Mesendoderm (in vitro differentiated cells): ENCODE measurements at regions not wholly inside any gene's neighbourhood (a gene's known extent, or its start where the extent isn't known, plus 50 kb on each side); places are given as distances from the start of the nearest gene placed in this dataset.
"Not testable (repeated sequence)": the region's sequence is repeated elsewhere in the genome, so short reads cannot be mapped to it uniquely, and the experiment has no call there.

Source experiments
- DNase-seq: peaks from one replicate; pipeline ENCODE4 v3.0.0; 2013
- H2AK5ac ChIP-seq: 2 replicates; pipeline ENCODE4 v1.6.1; 2013; ENCODE audit warnings: low read length, inconsistent platforms
- H2BK120ac ChIP-seq: 2 replicates; pipeline ENCODE4 v1.6.1; 2013; ENCODE audit warnings: low read depth, mild to moderate bottlenecking, low read length, moderate library complexity, mixed read lengths
- H2BK15ac ChIP-seq: replicated peaks from 2 replicates; pipeline ENCODE4 v1.6.1; 2013; ENCODE audit warnings: low read depth, mild to moderate bottlenecking, moderate library complexity
- H2BK5ac ChIP-seq: 2 replicates; pipeline ENCODE4 v1.6.1; 2013; ENCODE audit warnings: low read length, inconsistent platforms
- H3K18ac ChIP-seq: 2 replicates; pipeline ENCODE4 v1.6.1; 2013; ENCODE audit warnings: mild to moderate bottlenecking, low read length, mixed read lengths
- H3K23ac ChIP-seq: one replicate; pipeline ENCODE4 v1.6.1; 2013; ENCODE audit warnings: low read length
- H3K27ac ChIP-seq: 2 replicates; pipeline ENCODE4 v1.5.1; 2013; ENCODE audit warnings: low read depth, mild to moderate bottlenecking, inconsistent platforms, low read length, moderate library complexity
- H3K27me3 ChIP-seq: 2 replicates; pipeline ENCODE4 v1.6.1; 2013; ENCODE audit warnings: low read length, control low read depth, mild to moderate bottlenecking, inconsistent platforms; ENCODE audit not compliant: insufficient read depth, poor library complexity
- H3K36me3 ChIP-seq: 2 replicates; pipeline ENCODE4 v1.6.1; 2013; ENCODE audit warnings: low read length, inconsistent platforms; ENCODE audit not compliant: control insufficient read depth, insufficient read depth
- H3K4ac ChIP-seq: one replicate; pipeline ENCODE4 v1.6.1; 2013; ENCODE audit warnings: low read depth, mild to moderate bottlenecking, low read length, moderate library complexity
- H3K4me1 ChIP-seq: 2 replicates; pipeline ENCODE4 v1.6.1; 2013; ENCODE audit warnings: low read depth, low read length, inconsistent platforms; ENCODE audit not compliant: control insufficient read depth
- H3K4me2 ChIP-seq: 2 replicates; pipeline ENCODE4 v1.6.1; 2013; ENCODE audit warnings: low read length
- H3K4me3 ChIP-seq: 2 replicates; pipeline ENCODE4 v1.5.1; 2013; ENCODE audit warnings: mild to moderate bottlenecking, low read length
- H3K56ac ChIP-seq: one replicate; pipeline ENCODE4 v1.6.1; 2013; ENCODE audit warnings: low read length
- H3K79me1 ChIP-seq: 2 replicates; pipeline ENCODE4 v1.6.1; 2013; ENCODE audit warnings: low read length, inconsistent platforms
- H3K79me2 ChIP-seq: 2 replicates; pipeline ENCODE4 v1.6.1; 2013; ENCODE audit warnings: mild to moderate bottlenecking, low read length; ENCODE audit not compliant: control insufficient read depth, insufficient read depth
- H3K9ac ChIP-seq: 2 replicates; pipeline ENCODE4 v1.6.1; 2013; ENCODE audit warnings: low read length, inconsistent platforms
- H4K5ac ChIP-seq: one replicate; pipeline ENCODE4 v1.6.1; 2013; ENCODE audit warnings: low read length
- H4K8ac ChIP-seq: one replicate; pipeline ENCODE4 v1.6.1; 2013; ENCODE audit warnings: low read depth, mild to moderate bottlenecking, control low read depth, low read length, moderate library complexity
- WGBS: extraction: QIAGEN DNeasy Blood & Tissue Kit; methylation state at CpG from one replicate; pipeline ENCODE4 v1.1.7; 2013; ENCODE audit warnings: low lambda C conversion rate, missing lambda C conversion rate; ENCODE audit not compliant: insufficient coverage; ENCODE audit errors: extremely low coverage; 5-methylcytosine and 5-hydroxymethylcytosine counted together

GRCh38 chr3:106348139-106348690 is 479.4 kb upstream of the CBLB start:
- Histone ChIP-seq H3K79me2 (no peaks in the 10 kb centered on the region), H3K18ac (no peak overlapping the region), H3K36me3 (no peaks in the 10 kb centered on the region), H3K4me3 (no peak overlapping the region), H4K8ac (no peak overlapping the region), H3K27me3 (no peaks in the 10 kb centered on the region), H3K56ac (no peak overlapping the region), H3K79me1 (no peaks in the 10 kb centered on the region), H3K4me2 (no peak overlapping the region), H3K27ac (no peak overlapping the region), H3K9ac (no peak overlapping the region), H2BK5ac (no peak overlapping the region), H2AK5ac (no peak overlapping the region), H4K5ac (no peak overlapping the region), H2BK15ac (no peak overlapping the region), H3K4ac (no peak overlapping the region), H3K23ac (no peak overlapping the region), H2BK120ac (no peak overlapping the region), H3K4me1 (peaks cover 5% of the 10 kb centered on the region)
- WGBS: no CpG with 5 or more reads among the region's 3 CpGs
- DNase-seq: no peak

- no peak overlapping the region for H3K56ac ChIP-seq
- H3K79me2 ChIP-seq: no peaks in the 10 kb centered on the region
- no peak overlapping the region for H3K27ac ChIP-seq
- no peaks in the 10 kb centered on the region for H3K27me3 ChIP-seq
- H3K79me1 ChIP-seq: no peaks in the 10 kb centered on the region
- H2BK15ac ChIP-seq: no peak overlapping the region
- no peak overlapping the region for H3K4me2 ChIP-seq
- H2AK5ac ChIP-seq: no peak overlapping the region
- H3K4me3 ChIP-seq: no peak overlapping the region
- no peak overlapping the region for H3K23ac ChIP-seq
- H3K9ac ChIP-seq: no peak overlapping the region
- H4K8ac ChIP-seq: no peak overlapping the region
- H2BK5ac ChIP-seq: no peak overlapping the region
- H3K4ac ChIP-seq: peak overlapping the region; percentile 79
- H3K4me1 ChIP-seq: peaks cover 5% of the 10 kb centered on the region
- H4K5ac ChIP-seq: no peak overlapping the region
- whole genome bisulfite sequencing: no CpG with 5 or more reads among the region's 2 CpGs
- H3K18ac ChIP-seq: no peak overlapping the region
- H2BK120ac ChIP-seq: no peak overlapping the region
- H3K36me3 ChIP-seq: no peaks in the 10 kb centered on the region
- peak; percentile 29 for DNase-seq
Measured at GRCh38 chr3:106349191-106349881, 480.5 kb upstream of the CBLB start.

- WGBS: no CpG with 5 or more reads among the region's 3 CpGs
- Histone ChIP-seq H3K9ac (no peak overlapping the region), H2BK5ac (no peak overlapping the region), H2BK15ac (no peak overlapping the region), H4K8ac (no peak overlapping the region), H3K4ac (no peak overlapping the region), H3K4me2 (no peak overlapping the region), H3K27ac (no peak overlapping the region), H3K79me1 (no peaks in the 10 kb centered on the region), H3K56ac (no peak overlapping the region), H3K36me3 (no peaks in the 10 kb centered on the region), H3K4me1 (no peaks in the 10 kb centered on the region), H3K18ac (no peak overlapping the region), H3K4me3 (no peak overlapping the region), H4K5ac (no peak overlapping the region), H2AK5ac (no peak overlapping the region), H3K79me2 (no peaks in the 10 kb centered on the region), H2BK120ac (no peak overlapping the region), H3K27me3 (no peaks in the 10 kb centered on the region), H3K23ac (no peak overlapping the region)
- no peak for DNase-seq
Measured at GRCh38 chr3:106355873-106356272, 487.1 kb upstream of the CBLB start.

- no peaks in the 10 kb centered on the region for H3K27me3 ChIP-seq
- no peak for DNase-seq
- no peak overlapping the region for H3K23ac ChIP-seq
- H3K36me3 ChIP-seq: no peaks in the 10 kb centered on the region
- H3K4me3 ChIP-seq: no peak overlapping the region
- H3K9ac ChIP-seq: no peak overlapping the region
- H3K27ac ChIP-seq: no peak overlapping the region
- H3K4me2 ChIP-seq: no peak overlapping the region
- no peaks in the 10 kb centered on the region for H3K79me2 ChIP-seq
- H4K8ac ChIP-seq: no peak overlapping the region
- no peak overlapping the region for H2BK5ac ChIP-seq
- H2BK120ac ChIP-seq: no peak overlapping the region
- no peak overlapping the region for H2BK15ac ChIP-seq
- H3K4ac ChIP-seq: no peak overlapping the region
- no peak overlapping the region for H4K5ac ChIP-seq
- no peak overlapping the region for H3K56ac ChIP-seq
- no CpG with 5 or more reads among the region's 3 CpGs for WGBS
- no peak overlapping the region for H3K18ac ChIP-seq
- no peak overlapping the region for H2AK5ac ChIP-seq
- H3K4me1 ChIP-seq: no peaks in the 10 kb centered on the region
- no peaks in the 10 kb centered on the region for H3K79me1 ChIP-seq
Measured at GRCh38 chr3:106359692-106360091, 490.9 kb upstream of the CBLB start.

GRCh38 chr3:106360901-106361300 is 492.1 kb upstream of the CBLB start:
- H3K4me2 ChIP-seq, H2BK5ac ChIP-seq, H3K18ac ChIP-seq, H3K79me2 ChIP-seq, H3K4me3 ChIP-seq, H3K27ac ChIP-seq, H3K4me1 ChIP-seq, H3K36me3 ChIP-seq, H4K5ac ChIP-seq, H3K79me1 ChIP-seq, DNase-seq, H3K4ac ChIP-seq, H2AK5ac ChIP-seq, H2BK120ac ChIP-seq, H3K9ac ChIP-seq, H2BK15ac ChIP-seq, H3K56ac ChIP-seq, H3K27me3 ChIP-seq, H4K8ac ChIP-seq, H3K23ac ChIP-seq: not testable (repeated sequence)
- no CpG with 5 or more reads among the region's 1 CpG for WGBS

- no peak overlapping the region for H3K56ac ChIP-seq
- H3K4me2 ChIP-seq: no peak overlapping the region
- H3K4me1 ChIP-seq: no peaks in the 10 kb centered on the region
- no peak overlapping the region for H2BK120ac ChIP-seq
- no peak overlapping the region for H3K23ac ChIP-seq
- no peak overlapping the region for H2AK5ac ChIP-seq
- DNase-seq: no peak
- no CpG with 5 or more reads among the region's 1 CpG for WGBS
- no peaks in the 10 kb centered on the region for H3K79me2 ChIP-seq
- H3K18ac ChIP-seq: no peak overlapping the region
- H4K8ac ChIP-seq: no peak overlapping the region
- H2BK5ac ChIP-seq: no peak overlapping the region
- H3K4ac ChIP-seq: peak overlapping the region; percentile 36
- H3K9ac ChIP-seq: no peak overlapping the region
- H4K5ac ChIP-seq: no peak overlapping the region
- H3K36me3 ChIP-seq: no peaks in the 10 kb centered on the region
- no peaks in the 10 kb centered on the region for H3K27me3 ChIP-seq
- no peak overlapping the region for H3K27ac ChIP-seq
- no peak overlapping the region for H3K4me3 ChIP-seq
- H3K79me1 ChIP-seq: no peaks in the 10 kb centered on the region
- H2BK15ac ChIP-seq: no peak overlapping the region
Measured at GRCh38 chr3:106364477-106364876, 495.7 kb upstream of the CBLB start.
